NCI-H2029 (cell line): ENCODE measurements at regions not wholly inside any gene's neighbourhood (a gene's known extent, or its start where the extent isn't known, plus 50 kb on each side); places are given as distances from the start of the nearest gene placed in this dataset.
"Not testable (repeated sequence)": the region's sequence is repeated elsewhere in the genome, so short reads cannot be mapped to it uniquely, and the experiment has no call there.

ENCODE experiments used
- DNase-seq: peaks from one replicate; lab custom pipeline; 2025; lab: John Stamatoyannopoulos, UW

- no peak for DNase-seq
These were observed 388.0 kb upstream of the CA10 start for GRCh38 chr17:52546493-52546892.

- no peak for DNase-seq
These were observed 378.9 kb upstream of the CA10 start for GRCh38 chr17:52537421-52537820.

GRCh38 chr17:52536489-52536888 is 378.0 kb upstream of the CA10 start:
- no peak for DNase-seq

- DNase-seq = no peak
These were observed 373.9 kb upstream of the CA10 start for GRCh38 chr17:52532373-52532772.

- no peak for DNase-seq
These were observed 365.7 kb upstream of the CA10 start for GRCh38 chr17:52524096-52524637.

GRCh38 chr17:52517176-52517575 is 358.7 kb upstream of the CA10 start:
- no peak for DNase-seq

GRCh38 chr17:52515927-52516326 is 357.4 kb upstream of the CA10 start:
- no peak for DNase-seq

GRCh38 chr17:52505601-52506000 is 347.1 kb upstream of the CA10 start:
- no peak for DNase-seq

GRCh38 chr17:52504081-52504480 is 345.6 kb upstream of the CA10 start:
- no peak for DNase-seq

GRCh38 chr17:52495646-52496045 is 337.1 kb upstream of the CA10 start:
- DNase-seq = no peak

- DNase-seq = no peak
These were observed 323.8 kb upstream of the CA10 start for GRCh38 chr17:52482271-52482670.

GRCh38 chr17:52477824-52478699 is 319.5 kb upstream of the CA10 start:
- no peak for DNase-seq

- DNase-seq = no peak
These were observed 318.3 kb upstream of the CA10 start for GRCh38 chr17:52476638-52477313.

GRCh38 chr17:52470553-52470952 is 312.0 kb upstream of the CA10 start:
- DNase-seq = peak; percentile 7

GRCh38 chr17:52465407-52465806 is 306.9 kb upstream of the CA10 start:
- no peak for DNase-seq

- DNase-seq = no peak
These were observed 292.9 kb upstream of the CA10 start for GRCh38 chr17:52451294-52451861.

GRCh38 chr17:52442350-52442749 is 283.8 kb upstream of the CA10 start:
- no peak for DNase-seq

GRCh38 chr17:52420555-52421078 is 262.1 kb upstream of the CA10 start:
- DNase-seq = no peak

- peak; percentile 91 for DNase-seq
These were observed 260.7 kb upstream of the CA10 start for GRCh38 chr17:52419229-52419641.

- peak; percentile 84 for DNase-seq
These were observed 252.3 kb upstream of the CA10 start for GRCh38 chr17:52410781-52411180.

GRCh38 chr17:52409222-52409621 is 250.7 kb upstream of the CA10 start:
- not testable (repeated sequence) for DNase-seq

- no peak for DNase-seq
These were observed 236.8 kb upstream of the CA10 start for GRCh38 chr17:52395308-52395707.

GRCh38 chr17:52390422-52390821 is 231.9 kb upstream of the CA10 start:
- DNase-seq = no peak
